ENCODE measurements at regions not wholly inside any gene's neighbourhood (a gene's known extent, or its start where the extent isn't known, plus 50 kb on each side); places are given as distances from the start of the nearest gene placed in this dataset.
A peak's percentile ranks its signal among the peaks of the same experiment; 100 is the strongest.
"Not testable (repeated sequence)": the region's sequence is repeated elsewhere in the genome, so short reads cannot be mapped to it uniquely, and the experiment has no call there.

- DNase-seq = no peak
These were observed 201.2 kb downstream of the FAM43A start for GRCh38 chr3:194886836-194887235.

DNA sequence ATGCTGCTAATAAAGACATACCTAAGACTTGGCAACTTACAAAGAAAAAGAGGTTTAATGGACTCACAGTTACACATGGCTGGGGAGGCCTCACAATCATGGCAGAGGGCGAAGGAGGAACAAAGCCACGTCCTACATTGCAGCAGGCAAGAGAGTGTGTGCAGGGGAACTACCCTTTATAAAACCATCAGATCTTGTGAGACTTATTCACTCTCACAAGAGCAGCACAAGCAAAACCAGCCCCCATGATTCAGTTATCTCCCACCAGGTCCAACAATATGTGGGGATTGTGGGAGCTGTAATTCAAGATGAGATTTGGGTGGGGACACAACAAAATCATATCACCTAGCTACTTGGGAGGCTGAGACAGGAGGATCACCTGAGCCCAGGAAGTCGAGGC, 202.4 kb downstream of the FAM43A start:
- not testable (repeated sequence) for DNase-seq

GRCh38 chr3:194888916-194889315, 203.2 kb downstream of the FAM43A start:
- no peak for DNase-seq

GRCh38 chr3:194890091-194890490, 204.4 kb downstream of the FAM43A start:
- DNase-seq = no peak

DNA sequence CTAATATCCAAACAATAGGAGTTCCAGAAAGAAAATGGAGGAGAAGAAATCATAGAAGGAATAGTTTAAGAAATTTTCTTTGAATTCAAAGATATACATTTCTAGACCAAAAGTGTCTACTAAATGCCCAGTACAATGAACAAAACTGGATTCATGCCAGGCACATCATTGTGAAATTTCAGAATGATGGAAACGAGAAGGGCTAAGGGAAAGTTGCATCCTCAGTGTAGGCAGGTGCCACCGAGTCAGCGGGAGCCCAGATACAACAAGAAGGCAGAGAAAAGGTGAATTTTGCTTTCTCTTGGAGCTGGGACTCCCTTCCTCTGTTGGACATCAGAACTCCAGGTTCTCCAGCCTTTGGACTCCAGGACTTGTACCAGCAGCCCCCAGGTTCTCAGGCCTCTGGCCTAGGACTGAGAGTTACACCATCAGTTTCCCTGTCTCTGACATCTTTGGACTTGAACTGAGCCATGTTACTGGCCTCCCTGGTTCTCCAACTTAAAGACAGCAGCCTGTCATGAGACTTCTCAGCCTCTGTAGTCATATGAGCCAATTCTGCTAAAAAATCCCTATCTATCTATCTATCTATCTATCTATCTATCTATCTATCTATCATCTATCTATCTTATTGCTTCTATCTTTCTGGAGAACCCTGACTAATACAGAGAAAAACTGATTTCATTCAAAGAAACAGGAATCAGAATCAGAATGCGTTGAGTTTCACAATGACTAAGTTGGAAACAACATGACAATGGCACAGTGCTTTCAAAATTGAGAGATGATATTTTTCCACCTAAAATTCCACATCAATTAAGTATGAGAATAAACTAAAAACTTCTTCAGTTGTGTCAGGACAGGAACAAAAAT, 207.7 kb downstream of the FAM43A start:
- DNase-seq = no peak

DNA sequence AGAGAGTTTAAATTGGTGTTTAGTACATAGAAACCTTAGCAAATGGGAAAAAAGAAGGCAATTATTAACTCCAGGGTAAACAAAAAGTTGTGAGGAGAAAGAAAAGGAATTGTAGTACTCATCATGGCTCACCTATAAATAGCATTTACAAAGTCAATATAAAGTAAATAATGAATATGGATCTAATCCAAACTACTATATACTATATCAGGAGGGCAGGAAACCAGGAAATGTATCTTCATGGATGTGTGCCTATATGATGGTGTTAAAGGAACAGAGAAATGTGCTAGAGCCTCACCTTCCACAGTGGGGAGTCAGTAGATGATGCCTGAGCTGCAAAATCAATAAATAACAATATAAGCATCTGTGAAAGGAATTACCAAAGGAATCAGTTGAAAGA, 208.9 kb downstream of the FAM43A start:
- DNase-seq = no peak

- DNase-seq = no peak
These were observed 215.3 kb downstream of the FAM43A start for GRCh38 chr3:194900854-194901522.

DNA sequence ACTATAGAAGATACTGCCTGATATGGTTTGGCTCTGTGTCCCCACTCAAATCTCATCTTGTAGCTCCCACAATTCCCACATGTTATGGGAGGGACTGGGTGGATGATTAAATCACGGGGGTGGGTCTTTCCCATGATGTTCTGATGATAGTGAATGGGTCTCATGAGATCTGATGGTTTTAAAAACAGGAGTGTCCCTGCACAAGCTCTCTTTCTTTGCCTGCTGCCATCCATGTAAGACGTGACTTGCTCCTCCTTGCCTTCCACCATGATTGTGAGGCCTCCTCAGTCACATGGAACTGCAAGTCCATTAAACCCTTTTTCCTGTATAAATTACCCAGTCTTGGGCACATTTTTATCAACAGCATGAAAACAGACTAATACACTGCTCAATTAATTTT, 217.8 kb downstream of the FAM43A start:
- not testable (repeated sequence) for DNase-seq

DNA sequence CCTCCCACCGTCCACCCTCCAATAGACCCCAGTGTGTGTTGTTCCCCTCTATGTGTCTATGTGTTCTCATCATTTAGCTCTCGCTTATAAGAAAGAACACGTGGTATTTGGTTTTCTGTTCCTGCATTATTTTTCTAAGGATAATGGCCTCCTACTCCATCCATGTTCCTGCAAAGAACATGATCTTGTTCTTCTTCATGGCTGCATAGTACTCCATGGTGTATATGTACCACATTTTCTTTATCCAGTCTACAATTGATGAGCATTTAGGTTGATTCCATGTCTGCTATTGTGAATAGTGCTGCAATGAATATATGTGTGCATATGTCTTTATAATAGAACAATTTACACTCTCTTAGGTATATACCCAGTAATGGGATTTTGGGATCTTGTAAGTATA, 219.3 kb downstream of the FAM43A start:
- not testable (repeated sequence) for DNase-seq

GRCh38 chr3:194905696-194906095, 220.0 kb downstream of the FAM43A start:
- no peak for DNase-seq

DNA sequence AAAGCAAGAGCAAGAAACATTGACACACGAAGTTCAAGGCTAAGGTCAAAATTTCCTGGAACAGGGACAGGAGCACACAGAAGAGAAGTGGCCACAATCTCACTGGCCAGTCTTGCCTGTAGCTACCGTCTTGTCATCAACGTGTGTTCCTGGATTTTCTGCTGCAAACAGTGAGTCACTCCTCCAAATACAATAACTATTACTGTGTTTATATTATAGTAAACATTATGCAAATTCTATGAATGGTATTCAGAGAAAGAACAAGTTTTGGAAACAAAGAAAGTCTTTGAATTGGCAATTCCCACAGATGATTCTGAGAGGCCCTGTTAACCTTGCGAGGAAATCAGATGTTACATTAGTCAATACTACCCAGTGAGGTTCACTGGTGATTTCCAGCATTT, 220.5 kb downstream of the FAM43A start:
- DNase-seq = no peak

DNA sequence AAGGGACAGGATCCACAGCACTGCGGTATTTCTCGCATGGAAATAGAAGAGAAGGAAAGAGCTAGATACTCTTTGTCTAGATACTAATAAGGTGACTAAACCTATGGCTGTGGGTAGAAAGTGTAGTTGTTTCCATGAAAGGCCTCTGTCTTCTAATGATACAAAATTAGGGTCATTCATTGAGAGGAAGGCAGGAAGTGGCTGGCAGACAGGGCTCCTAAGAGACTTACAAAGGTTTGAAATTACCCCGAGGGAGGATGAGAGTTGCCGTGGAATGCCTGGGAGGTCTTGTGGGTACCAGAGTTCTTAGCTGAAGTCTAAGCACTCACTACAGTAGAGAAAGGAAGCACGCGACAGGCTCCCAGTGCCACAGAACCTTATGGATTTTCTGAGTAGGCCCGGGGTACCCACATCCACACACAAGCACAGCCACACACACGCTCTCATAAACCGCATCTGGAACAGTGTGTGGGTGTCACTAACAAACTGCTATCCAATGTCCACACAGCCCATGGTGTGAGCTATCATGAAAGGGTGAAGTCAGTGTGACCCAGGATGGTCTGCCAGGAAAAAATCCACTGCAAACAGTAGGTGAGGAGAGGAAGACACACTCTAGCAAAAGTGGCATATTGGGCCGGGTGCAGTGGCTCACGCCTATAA, 221.4 kb downstream of the FAM43A start:
- peak; percentile 52 for DNase-seq

DNA sequence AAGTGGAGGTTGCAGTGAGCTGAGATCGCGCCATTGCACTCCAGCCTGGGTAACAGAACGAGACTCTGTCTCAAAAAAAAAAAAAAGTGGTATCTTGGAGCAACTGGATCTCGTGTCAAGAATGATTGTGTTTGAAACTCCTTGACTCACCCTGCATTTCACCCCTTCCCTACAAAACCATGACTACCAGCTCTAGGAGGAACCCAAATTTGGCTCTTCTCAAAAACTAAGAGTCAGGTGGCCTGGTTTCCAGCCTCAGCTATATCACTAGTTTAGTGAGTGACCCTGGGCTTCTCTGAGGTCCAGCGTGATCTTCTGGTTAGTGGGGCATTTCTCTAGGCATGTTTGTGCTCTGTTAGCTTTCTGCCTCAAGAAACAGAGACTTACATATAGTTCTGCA, 222.1 kb downstream of the FAM43A start:
- DNase-seq = no peak

DNA sequence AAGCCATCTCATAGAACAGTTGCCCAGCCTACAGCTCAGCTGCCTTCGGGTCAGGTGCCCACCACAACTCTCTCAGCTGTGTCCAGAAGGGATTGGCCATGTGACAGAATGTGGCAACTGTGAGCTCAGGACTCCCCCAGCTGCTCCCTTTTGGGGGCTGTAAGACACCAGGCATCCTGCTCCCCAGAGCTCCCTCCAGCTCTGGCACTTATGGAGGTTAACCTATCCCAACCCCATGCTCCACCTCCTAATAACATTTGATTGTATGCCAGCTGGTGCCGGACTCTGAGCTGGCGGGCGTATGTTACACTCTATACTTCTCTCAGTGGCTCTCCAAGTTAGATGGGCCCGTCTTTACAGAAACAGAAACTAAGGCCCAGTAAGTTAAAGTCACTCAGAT, 222.8 kb downstream of the FAM43A start:
- DNase-seq = no peak

- no peak for DNase-seq
These were observed 223.3 kb downstream of the FAM43A start for GRCh38 chr3:194908972-194909371.

GRCh38 chr3:194910414-194910984, 224.8 kb downstream of the FAM43A start:
- DNase-seq = no peak

DNA sequence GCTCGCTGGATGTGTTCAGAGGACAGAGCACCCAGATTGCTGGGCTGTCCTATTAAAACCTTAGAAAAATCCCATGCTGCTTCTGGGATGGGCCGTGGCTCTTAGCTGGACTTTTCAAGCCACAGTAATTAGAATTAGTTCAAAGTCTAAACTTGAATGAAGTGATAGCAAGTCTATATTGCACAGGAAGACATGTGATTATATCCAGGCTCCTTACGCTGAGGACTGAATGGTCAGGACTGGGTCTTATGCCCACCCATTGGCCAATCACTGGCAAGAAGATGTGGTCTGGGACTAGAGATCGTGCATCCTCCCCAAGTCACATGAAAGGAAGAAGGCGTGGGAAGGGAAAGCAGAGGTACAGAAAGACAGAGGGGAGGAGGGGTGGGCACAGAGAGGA, 227.6 kb downstream of the FAM43A start:
- no peak for DNase-seq

DNA sequence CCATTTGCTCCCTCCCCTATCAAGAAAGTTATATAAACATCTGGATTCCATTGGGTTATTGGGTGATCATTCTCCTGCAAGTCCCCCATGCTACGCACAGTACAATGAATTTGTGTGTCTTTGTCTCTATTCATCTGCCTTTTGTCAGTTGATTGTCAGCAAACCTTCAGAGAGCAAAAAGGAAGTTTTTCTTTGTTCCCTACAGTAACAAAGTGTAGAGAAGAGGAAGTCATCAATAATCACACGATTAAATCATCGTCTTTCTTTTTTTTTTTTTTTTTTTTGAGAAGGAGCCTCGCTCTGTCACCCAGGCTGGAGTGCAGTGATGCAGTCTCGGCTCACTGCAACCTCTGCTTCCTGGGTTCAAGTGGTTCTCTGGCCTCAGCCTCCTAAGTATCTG, 239.2 kb downstream of the FAM43A start:
- not testable (repeated sequence) for DNase-seq

- DNase-seq = peak; percentile 96
These were observed 239.9 kb downstream of the FAM43A start for GRCh38 chr3:194925614-194926013.

DNA sequence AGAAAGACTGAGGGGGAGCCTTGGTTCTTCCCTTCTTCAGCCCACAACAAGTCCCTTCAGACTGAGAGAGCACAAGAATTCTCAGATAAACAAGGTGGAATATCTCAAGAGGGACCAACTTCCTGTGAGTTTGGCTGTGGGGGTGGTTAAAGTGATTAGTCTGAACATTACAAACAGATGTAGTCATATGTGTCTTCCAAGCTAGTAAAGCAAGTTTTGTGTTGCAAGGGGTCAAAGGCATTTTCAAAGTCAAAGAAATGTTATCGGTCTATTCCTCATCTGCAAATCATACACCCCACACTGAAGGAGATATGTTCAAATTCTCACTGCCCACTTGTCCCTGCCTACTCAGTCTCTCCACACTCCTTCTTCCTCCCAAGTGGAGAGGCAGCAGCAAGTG, 242.5 kb downstream of the FAM43A start:
- DNase-seq = no peak

GRCh38 chr3:194928831-194929577, 243.3 kb downstream of the FAM43A start:
- DNase-seq = no peak

- no peak for DNase-seq
These were observed 243.9 kb downstream of the FAM43A start for GRCh38 chr3:194929578-194929960.

All from NCI-H69 (cell line).